ENCODE measurements at regions not wholly inside any gene's neighbourhood (a gene's known extent, or its start where the extent isn't known, plus 50 kb on each side); places are given as distances from the start of the nearest gene placed in this dataset.
A peak's percentile ranks its signal among the peaks of the same experiment; 100 is the strongest.
"Not testable (repeated sequence)": the region's sequence is repeated elsewhere in the genome, so short reads cannot be mapped to it uniquely, and the experiment has no call there.

DNA sequence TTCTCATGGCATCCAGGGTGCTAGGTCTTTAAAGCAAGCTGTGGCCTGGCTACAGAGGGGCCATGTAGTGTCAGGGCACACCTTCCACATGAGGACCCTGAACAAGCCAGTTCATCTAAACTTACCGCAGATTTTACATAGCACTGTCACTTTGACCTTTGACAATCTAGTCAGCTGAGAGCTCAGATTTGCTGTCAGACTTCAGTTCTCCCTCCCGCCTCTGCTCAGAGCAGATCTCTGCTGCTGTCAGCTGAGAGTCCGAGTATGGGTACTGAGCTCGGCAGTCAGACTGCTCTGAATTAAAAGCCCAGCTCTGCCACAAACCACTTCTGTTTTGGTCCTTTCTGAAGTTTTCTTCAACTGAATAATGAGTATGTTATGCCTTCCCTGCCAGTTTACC lies 507.1 kb downstream of the SOX6 start:
- H3K4me3 ChIP-seq, result no peak overlapping the region
- intact Hi-C loops (cut with DNase I), result no loop called here
- TF ChIP-seq CTCF (IDR thresholded peaks at IDR 0.05), result no peak
- H3K9me3 ChIP-seq, result no peaks in the 10 kb centered on the region
- H3K27me3 ChIP-seq, result no peaks in the 10 kb centered on the region
- WGBS, 2 donors, result 48 to 56% methylated on average over 4 of the region's 4 CpGs
- peaks cover 0 to 45% (median 15%) of the 10 kb centered on the region in 9 donors for H3K4me1 ChIP-seq
- ATAC-seq (peak in 4 of 8 donors; percentile 43 to 76 (median 57)), DNase-seq (no peak)
- H3K36me3 ChIP-seq, result no peaks in the 10 kb centered on the region
- peak overlapping the region in 3 of 10 donors; percentile 2 to 27 (median 10) for H3K27ac ChIP-seq

DNA sequence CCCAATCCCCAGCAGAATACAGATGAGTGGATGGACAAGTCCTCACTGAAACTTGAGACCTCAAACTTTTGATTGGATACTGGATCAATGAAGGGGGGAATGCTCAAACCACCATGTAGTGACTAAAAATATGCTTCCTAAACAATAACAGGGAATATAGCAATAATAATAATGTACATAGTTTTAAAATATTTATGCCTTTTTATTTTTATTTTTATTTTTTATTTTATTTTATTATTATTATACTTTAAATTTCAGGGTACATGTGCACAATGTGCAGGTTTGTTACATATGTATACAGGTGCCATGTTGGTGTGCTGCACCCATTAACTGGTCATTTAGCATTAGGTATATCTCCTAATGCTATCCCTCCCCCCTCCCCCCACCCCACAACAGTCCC lies 506.0 kb downstream of the SOX6 start:
- H3K27ac ChIP-seq, result peak overlapping the region in 2 of 10 donors; percentile 65 to 70
- H3K36me3 ChIP-seq, result not testable (repeated sequence)

GRCh38 chr11:15851051-15851498 lies 505.3 kb downstream of the SOX6 start:
- Histone ChIP-seq H3K9me3 (no peaks in the 10 kb centered on the region), H3K4me3 (no peak overlapping the region), H3K36me3 (no peaks in the 10 kb centered on the region), H3K4me1 (peaks cover 0 to 34% (median 15%) of the 10 kb centered on the region in 9 donors), H3K27ac (peak overlapping the region; percentile 14 to 74 (median 46)), H3K27me3 (no peaks in the 10 kb centered on the region)
- intact Hi-C loops (cut with DNase I), result no loop called here
- ATAC-seq (peak in 7 of 8 donors; percentile 46 to 76 (median 63)), DNase-seq (no peak)
- no peak for TF ChIP-seq CTCF (IDR thresholded peaks at IDR 0.05)
- WGBS, 2 donors, result 41 to 50% methylated on average over 5 of the region's 5 CpGs

More for the DNA sequence above, 506.0 kb downstream of the SOX6 start:
- peaks cover 0 to 34% (median 15%) of the 10 kb centered on the region in 9 donors for H3K4me1 ChIP-seq
- H3K9me3 ChIP-seq; ATAC-seq; intact Hi-C loops (cut with DNase I); H3K4me3 ChIP-seq; H3K27me3 ChIP-seq; DNase-seq: not testable (repeated sequence)

DNA sequence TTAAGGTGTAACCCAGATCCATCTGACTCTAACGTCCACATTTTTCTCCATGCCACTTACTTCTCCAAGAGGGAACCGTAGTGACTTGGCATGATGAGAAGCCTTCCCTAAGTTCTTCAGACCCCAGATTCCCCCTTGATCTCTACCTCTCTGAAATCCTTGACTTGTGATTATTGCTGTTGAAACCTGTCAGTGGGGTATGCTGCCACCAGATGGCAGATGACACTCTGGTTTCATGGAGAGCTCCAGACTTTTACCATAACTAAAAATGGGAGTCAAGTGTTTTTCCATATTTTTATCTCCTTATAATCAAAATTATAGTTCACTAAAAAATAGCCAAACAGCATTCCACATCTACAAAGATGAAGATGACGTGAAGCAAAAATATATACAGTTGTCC lies 504.2 kb downstream of the SOX6 start:
- peak in 8 of 9 donors; percentile 12 to 56 (median 46) for TF ChIP-seq CTCF (IDR thresholded peaks at IDR 0.05)
- no peak for ATAC-seq
- DNase-seq, result no peak
- no peaks in the 10 kb centered on the region for H3K9me3 ChIP-seq
- no peak overlapping the region for H3K4me3 ChIP-seq
- no peak overlapping the region for H3K27ac ChIP-seq
- intact Hi-C loops (cut with DNase I), result no loop called here
- 76 to 77% methylated on average over 3 of the region's 3 CpGs for whole genome bisulfite sequencing, 2 donors
- peaks cover 0 to 34% (median 15%) of the 10 kb centered on the region in 9 donors for H3K4me1 ChIP-seq
- H3K27me3 ChIP-seq, result no peaks in the 10 kb centered on the region
- H3K36me3 ChIP-seq, result no peaks in the 10 kb centered on the region

- H3K27ac ChIP-seq, result no peak overlapping the region
- intact Hi-C loops (cut with DNase I), result no loop called here
- TF ChIP-seq CTCF (IDR thresholded peaks at IDR 0.05), result no peak
- no peaks in the 10 kb centered on the region for H3K27me3 ChIP-seq
- no peaks in the 10 kb centered on the region for H3K36me3 ChIP-seq
- H3K9me3 ChIP-seq, result no peaks in the 10 kb centered on the region
- H3K4me3 ChIP-seq, result no peak overlapping the region
- peaks cover 0 to 29% (median 9%) of the 10 kb centered on the region in 9 donors for H3K4me1 ChIP-seq
- ATAC-seq (no peak), DNase-seq (no peak)
These were observed 502.1 kb downstream of the SOX6 start for GRCh38 chr11:15854245-15854644.

Data from heart right ventricle (tissue), 16 donors.